HCT116 (cell line): ENCODE measurements at regions not wholly inside any gene's neighbourhood (a gene's known extent, or its start where the extent isn't known, plus 50 kb on each side); places are given as distances from the start of the nearest gene placed in this dataset.

Experiments used
- ATAC-seq: fragments of 200-7000 bp; cut with Tn5 transposase; 2 replicates; pipeline ENCODE4 v1.9.1; 2020; ENCODE audit warnings: mild to moderate bottlenecking, moderate library complexity
- BruUV-seq: library from RNA; stranded (reverse); fragments of 400-500 nt; replicated peaks from 2 replicates; lab custom pipeline; 2021; lab: Mats Ljungman, UMichigan
- CTCF ChIA-PET: fragments of 300-600 bp; sonication (Branson Sonifier 250); formaldehyde crosslinking; loops from one replicate; lab custom pipeline; 2021; ENCODE audit warnings: antibody characterized with exemption; lab: Charles Lee
- POLR2A ChIA-PET: fragments of 300-600, 350-600 bp; sonication (Branson Sonifier 250); formaldehyde crosslinking; loops from one replicate; lab custom pipeline; 2021; ENCODE audit warnings: antibody characterized with exemption; lab: Charles Lee
- RAD21 ChIA-PET, 2 experiments: fragments of 300-600 bp; sonication (Branson Sonifier 250); formaldehyde crosslinking; loops; one replicate each; lab custom pipeline; 2023; ENCODE audit warnings: low total read pairs in 2 of 2; ENCODE audit not compliant: uncharacterized antibody in 2 of 2, unreplicated experiment in 2 of 2, low non-redundant PET in 1 of 2; lab: Charles Lee
- DNase-seq: peaks from one replicate; pipeline ENCODE4 v3.0.0-alpha.2; 2010; ENCODE audit warnings: low read depth, low spot score
- H2AFZ ChIP-seq: fragments of 200-600 bp; shearing (Covaris generic), sonication (generic); 2 replicates; pipeline ENCODE4 v1.6.1; 2017; ENCODE audit warnings: low read depth, mixed run types, mixed read lengths, antibody characterized with exemption, low read length; ENCODE audit not compliant: poor library complexity, severe bottlenecking
- H3K27ac ChIP-seq: 2 replicates; pipeline ENCODE4 v1.5.1; 2012; ENCODE audit warnings: low read depth, low read length
- H3K27me3 ChIP-seq: fragments of 200-600 bp; sonication (generic); 2 replicates; pipeline ENCODE4 v1.6.1; 2016; ENCODE audit warnings: mixed run types, low read length, mixed read lengths; ENCODE audit not compliant: insufficient read depth
- H3K36me3 ChIP-seq, 2 experiments: fragments of 200-500 bp in 1 of 2; fragments of 200-600 bp in 1 of 2; sonication (Bioruptor generic) in 1 of 2; sonication (generic) in 1 of 2; 2 replicates each; pipeline versions ENCODE4 v1.5.1 to v1.6.1; 2014 to 2016; ENCODE audit warnings: low read length in 2 of 2, inconsistent platforms in 1 of 2, mixed read lengths in 1 of 2, mixed run types in 1 of 2; ENCODE audit not compliant: insufficient read depth in 2 of 2, control insufficient read depth in 1 of 2
- H3K4me1 ChIP-seq, 2 experiments: fragments of 200-600 bp in 1 of 2; sonication (generic) in 1 of 2; 2 replicates each; pipeline versions ENCODE4 v1.5.1 to v1.6.1; 2012 to 2017; ENCODE audit warnings: low read length in 2 of 2, inconsistent platforms in 1 of 2, mild to moderate bottlenecking in 1 of 2, mixed read lengths in 1 of 2, mixed run types in 1 of 2, moderate library complexity in 1 of 2; ENCODE audit not compliant: insufficient read depth in 2 of 2, control insufficient read depth in 1 of 2
- H3K4me2 ChIP-seq: fragments of 200-600 bp; sonication (generic); 2 replicates; pipeline ENCODE4 v1.6.1; 2017; ENCODE audit warnings: mixed run types, low read length, mixed read lengths
- H3K4me3 ChIP-seq, 2 experiments: fragments of 200-600 bp in 1 of 2; sonication (generic) in 1 of 2; replicated peaks in 1 of 2; 2 replicates each; pipeline ENCODE4 v1.5.1; 2011 to 2016; ENCODE audit warnings: low read length in 2 of 2, control low read depth in 1 of 2, low read depth in 1 of 2, mild to moderate bottlenecking in 1 of 2, mixed read lengths in 1 of 2, mixed run types in 1 of 2
- H3K79me2 ChIP-seq: fragments of 200-600 bp; sonication (generic); 2 replicates; pipeline ENCODE4 v1.6.1; 2017; ENCODE audit warnings: mild to moderate bottlenecking, mixed run types, low read length, moderate library complexity, mixed read lengths; ENCODE audit not compliant: insufficient read depth
- H3K9ac ChIP-seq: fragments of 200-600 bp; sonication (generic); 2 replicates; pipeline ENCODE4 v1.6.1; 2016; ENCODE audit warnings: low read length, mixed read lengths
- H3K9me2 ChIP-seq: fragments of 200-600 bp; sonication (generic), shearing (Covaris generic); 2 replicates; pipeline ENCODE4 v1.6.1; 2017; ENCODE audit warnings: mixed run types, mild to moderate bottlenecking, moderate library complexity; ENCODE audit not compliant: insufficient read depth
- H3K9me3 ChIP-seq, 2 experiments: fragments of 200-500 bp in 1 of 2; fragments of 200-600 bp in 1 of 2; sonication (Bioruptor generic) in 1 of 2; sonication (generic) in 1 of 2; 2 replicates each; pipeline ENCODE4 v1.6.1; 2014 to 2017; ENCODE audit warnings: low read length in 2 of 2, mixed read lengths in 2 of 2, inconsistent platforms in 1 of 2, low read depth in 1 of 2, mild to moderate bottlenecking in 1 of 2, mixed run types in 1 of 2, moderate library complexity in 1 of 2; ENCODE audit not compliant: control insufficient read depth in 1 of 2, insufficient read depth in 1 of 2
- H4K20me1 ChIP-seq: fragments of 200-600 bp; sonication (generic), shearing (Covaris generic); 2 replicates; pipeline ENCODE4 v1.6.1; 2017; ENCODE audit warnings: mixed run types, mild to moderate bottlenecking, moderate library complexity; ENCODE audit not compliant: insufficient read depth
- CEBPB ChIP-seq: IDR thresholded peaks from 2 replicates; pipeline ENCODE4 v1.6.1; 2012; ENCODE audit warnings: low read depth
- EZH2 ChIP-seq: fragments of 200-600 bp; sonication (generic); IDR thresholded peaks from 2 replicates; pipeline ENCODE4 v1.6.1; 2017; ENCODE audit warnings: antibody characterized with exemption, mixed run types
- JUND ChIP-seq: IDR thresholded peaks from 2 replicates; pipeline ENCODE4 v1.6.1; 2012
- POLR2AphosphoS5 ChIP-seq: IDR thresholded peaks from 2 replicates; pipeline ENCODE4 v1.6.1; 2011; ENCODE audit warnings: mild to moderate bottlenecking, low read depth, low read length, moderate library complexity
- SIN3A ChIP-seq: IDR thresholded peaks from 2 replicates; pipeline ENCODE4 v1.6.1; 2012; ENCODE audit warnings: low read depth
- SRF ChIP-seq: IDR thresholded peaks from 2 replicates; pipeline ENCODE4 v1.6.1; 2012; ENCODE audit warnings: low read depth
- TCF7L2 ChIP-seq: IDR thresholded peaks from 2 replicates; pipeline ENCODE4 v1.7.0; 2011; ENCODE audit warnings: borderline replicate concordance, inconsistent platforms; ENCODE audit not compliant: insufficient read depth, insufficient read length; ENCODE audit errors: extremely low read depth
- ZNF274 ChIP-seq: fragments of 200-500 bp; sonication (Bioruptor generic); IDR thresholded peaks from 2 replicates; pipeline ENCODE4 v1.6.1; 2014; ENCODE audit warnings: mild to moderate bottlenecking, low read depth, low read length, inconsistent platforms
- intact Hi-C: fragments of 100-400 bp; cut with micrococcal nuclease; formaldehyde crosslinking; loops from 2 replicates; pipeline ENCODE4 v1.10.0; 2022
- TF ChIP-seq, protein P1 (sequence below): IDR thresholded peaks from 2 replicates; pipeline ENCODE4 v1.6.1; 2012
- TF ChIP-seq, protein P2 (sequence below): IDR thresholded peaks from 2 replicates; pipeline ENCODE4 v1.6.1; 2012

DNA sequence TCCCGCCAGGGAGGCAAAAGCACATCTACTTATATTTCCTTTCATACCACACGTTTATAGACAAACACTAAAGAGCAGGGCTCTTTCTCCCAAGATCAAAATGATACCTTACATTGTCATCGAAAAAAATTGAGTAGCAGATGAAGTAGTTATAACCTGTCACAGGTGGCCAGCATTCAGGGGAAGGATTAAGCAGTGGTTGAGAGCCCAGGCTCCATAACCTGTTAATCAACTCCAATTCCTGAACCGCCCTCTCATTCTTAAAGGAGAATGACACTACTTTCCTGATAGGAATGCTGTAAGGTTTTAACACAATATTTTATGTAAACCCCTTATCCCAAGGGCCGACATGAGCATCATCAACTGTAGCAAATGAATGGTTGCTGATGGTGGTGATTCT lies 268.9 kb upstream of the KCNIP4 start:
- no peaks in the 10 kb centered on the region for H3K9me2 ChIP-seq
- no peak overlapping the region for H2AFZ ChIP-seq
- H3K4me2 ChIP-seq = no peak overlapping the region
- ChIA-PET POLR2A (no interaction called here), CTCF (no interaction called here), RAD21 (no interaction called here)
- H3K27ac ChIP-seq = no peak overlapping the region
- H3K9me3 ChIP-seq = no peaks in the 10 kb centered on the region
- H3K27me3 ChIP-seq = no peaks in the 10 kb centered on the region
- TF ChIP-seq, protein P1, sequence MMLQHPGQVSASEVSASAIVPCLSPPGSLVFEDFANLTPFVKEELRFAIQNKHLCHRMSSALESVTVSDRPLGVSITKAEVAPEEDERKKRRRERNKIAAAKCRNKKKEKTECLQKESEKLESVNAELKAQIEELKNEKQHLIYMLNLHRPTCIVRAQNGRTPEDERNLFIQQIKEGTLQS = no peak
- TF ChIP-seq CEBPB (no peak), TCF7L2 (no peak), EZH2 (no peak), SRF (no peak), ZNF274 (no peak), POLR2AphosphoS5 (no peak), JUND (no peak)
- TF ChIP-seq, protein P2, sequence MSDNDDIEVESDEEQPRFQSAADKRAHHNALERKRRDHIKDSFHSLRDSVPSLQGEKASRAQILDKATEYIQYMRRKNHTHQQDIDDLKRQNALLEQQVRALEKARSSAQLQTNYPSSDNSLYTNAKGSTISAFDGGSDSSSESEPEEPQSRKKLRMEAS = no peak
- H4K20me1 ChIP-seq = no peaks in the 10 kb centered on the region
- no peaks in the 10 kb centered on the region for H3K36me3 ChIP-seq
- no peak overlapping the region for H3K9ac ChIP-seq
- no TSS peak for BruUV-seq
- intact Hi-C loops = no loop called here
- no peaks in the 10 kb centered on the region for H3K4me1 ChIP-seq
- no peak overlapping the region for H3K4me3 ChIP-seq
- ATAC-seq (no peak), DNase-seq (no peak)
- no peaks in the 10 kb centered on the region for H3K79me2 ChIP-seq

DNA sequence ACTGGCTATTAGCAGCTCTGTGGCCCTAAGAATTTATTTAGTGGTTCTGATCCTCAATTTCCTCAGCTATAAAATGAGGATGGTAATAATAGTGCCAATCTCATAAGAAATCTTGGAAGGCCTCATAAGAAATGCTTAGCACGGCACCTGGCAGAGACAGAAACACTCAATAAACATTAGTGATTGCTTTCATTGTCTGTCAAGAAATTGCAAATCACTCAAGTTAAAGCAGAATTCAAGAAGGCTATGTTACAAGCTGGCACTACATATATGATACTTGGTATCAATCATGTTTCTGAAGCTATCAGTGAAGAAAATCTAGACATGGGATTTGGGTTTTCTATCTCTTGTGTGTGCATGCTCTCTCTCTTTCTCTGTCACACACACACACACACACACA lies 267.7 kb upstream of the KCNIP4 start:
- no peak overlapping the region for H3K4me2 ChIP-seq
- no peaks in the 10 kb centered on the region for H3K9me2 ChIP-seq
- ChIA-PET POLR2A (no interaction called here), RAD21 (no interaction called here), CTCF (no interaction called here)
- no peak for ATAC-seq
- H3K4me3 ChIP-seq = no peak overlapping the region
- H3K27me3 ChIP-seq = no peaks in the 10 kb centered on the region
- no peaks in the 10 kb centered on the region for H3K36me3 ChIP-seq
- H3K9ac ChIP-seq = no peak overlapping the region
- no peaks in the 10 kb centered on the region for H3K79me2 ChIP-seq
- no peaks in the 10 kb centered on the region for H3K9me3 ChIP-seq
- no peaks in the 10 kb centered on the region for H3K4me1 ChIP-seq
- H4K20me1 ChIP-seq = no peaks in the 10 kb centered on the region
- no peak overlapping the region for H3K27ac ChIP-seq
- H2AFZ ChIP-seq = no peak overlapping the region
- no TSS peak for BruUV-seq
- intact Hi-C loops = no loop called here
- DNase-seq = no peak
- TF ChIP-seq, protein P2 = no peak
- TF ChIP-seq SIN3A = no peak
